LHCN-M2 (cell line): ENCODE measurements at regions not wholly inside any gene's neighbourhood (a gene's known extent, or its start where the extent isn't known, plus 50 kb on each side); places are given as distances from the start of the nearest gene placed in this dataset.
"Not testable (repeated sequence)": the region's sequence is repeated elsewhere in the genome, so short reads cannot be mapped to it uniquely, and the experiment has no call there.

Source experiments
- DNase-seq: peaks from one replicate; pipeline ENCODE4 v3.0.0-alpha.2; 2012; ENCODE audit warnings: low read depth

- DNase-seq, result no peak
These were observed 121.3 kb upstream of the ADAMTS9 start for GRCh38 chr3:64809086-64809485.

- DNase-seq, result no peak
These were observed 120.3 kb upstream of the ADAMTS9 start for GRCh38 chr3:64808061-64808460.

- no peak for DNase-seq
These were observed 119.1 kb upstream of the ADAMTS9 start for GRCh38 chr3:64806668-64807605.

GRCh38 chr3:64805978-64806377 is 118.2 kb upstream of the ADAMTS9 start:
- no peak for DNase-seq

- no peak for DNase-seq
These were observed 117.4 kb upstream of the ADAMTS9 start for GRCh38 chr3:64805248-64805647.

- no peak for DNase-seq
These were observed 115.7 kb upstream of the ADAMTS9 start for GRCh38 chr3:64803469-64803868.

GRCh38 chr3:64802460-64802859 is 114.7 kb upstream of the ADAMTS9 start:
- no peak for DNase-seq

- DNase-seq, result no peak
These were observed 114.1 kb upstream of the ADAMTS9 start for GRCh38 chr3:64801856-64802255.

- no peak for DNase-seq
These were observed 111.8 kb upstream of the ADAMTS9 start for GRCh38 chr3:64799606-64800005.

GRCh38 chr3:64798316-64798715 is 110.5 kb upstream of the ADAMTS9 start:
- DNase-seq, result no peak

- DNase-seq, result no peak
These were observed 109.0 kb upstream of the ADAMTS9 start for GRCh38 chr3:64796607-64797399.

- DNase-seq, result no peak
These were observed 104.6 kb upstream of the ADAMTS9 start for GRCh38 chr3:64792445-64792844.

- no peak for DNase-seq
These were observed 101.3 kb upstream of the ADAMTS9 start for GRCh38 chr3:64789111-64789510.

GRCh38 chr3:64783200-64783599 is 95.4 kb upstream of the ADAMTS9 start:
- DNase-seq, result no peak

- DNase-seq, result not testable (repeated sequence)
These were observed 93.1 kb upstream of the ADAMTS9 start for GRCh38 chr3:64780923-64781322.

GRCh38 chr3:64773137-64773536 is 85.3 kb upstream of the ADAMTS9 start:
- DNase-seq, result no peak

- DNase-seq, result no peak
These were observed 78.6 kb upstream of the ADAMTS9 start for GRCh38 chr3:64766440-64766839.

- no peak for DNase-seq
These were observed 78.1 kb upstream of the ADAMTS9 start for GRCh38 chr3:64765947-64766346.

GRCh38 chr3:64764386-64764929 is 76.7 kb upstream of the ADAMTS9 start:
- DNase-seq, result no peak

- DNase-seq, result no peak
These were observed 76.2 kb upstream of the ADAMTS9 start for GRCh38 chr3:64763980-64764379.

GRCh38 chr3:64761729-64762128 is 73.9 kb upstream of the ADAMTS9 start:
- DNase-seq, result no peak

- DNase-seq, result no peak
These were observed 72.5 kb upstream of the ADAMTS9 start for GRCh38 chr3:64760258-64760657.
